Colonic mucosa (tissue), 4 donors: ENCODE measurements at regions not wholly inside any gene's neighbourhood (a gene's known extent, or its start where the extent isn't known, plus 50 kb on each side); places are given as distances from the start of the nearest gene placed in this dataset.

Experiments
- DNase-seq: peaks from one replicate; pipeline ENCODE4 v3.0.0-alpha.2; 2020
- H3K27ac ChIP-seq: fragments of 200-600 bp; one replicate; pipeline ENCODE4 v1.8.0; 2021
- H3K27me3 ChIP-seq: fragments of 200-600 bp; one replicate; pipeline ENCODE4 v1.8.0; 2021
- H3K36me3 ChIP-seq: fragments of 200-600 bp; one replicate; pipeline ENCODE4 v1.8.0; 2021
- H3K4me1 ChIP-seq: fragments of 200-600 bp; one replicate; pipeline ENCODE4 v1.8.0; 2021; ENCODE audit warnings: mild to moderate bottlenecking
- H3K4me3 ChIP-seq: fragments of 200-600 bp; one replicate; pipeline ENCODE4 v1.8.0; 2021
- H3K9ac ChIP-seq, 2 donors: one replicate each; pipeline ENCODE4 v1.7.0; 2013; ENCODE audit warnings: control low read depth in 2 of 2, low read depth in 2 of 2, low read length in 2 of 2
- H3K9me3 ChIP-seq: fragments of 200-600 bp; one replicate; pipeline ENCODE4 v1.8.0; 2021
- CTCF ChIP-seq: fragments of 200-600 bp; IDR thresholded peaks from one replicate; pipeline ENCODE4 v1.8.0; 2022; ENCODE audit warnings: antibody characterized with exemption, mild to moderate bottlenecking
- intact Hi-C: fragments of 100-400 bp; cut with DNase I; formaldehyde crosslinking; loops from one replicate; pipeline ENCODE4 v1.14.1; 2022
- donor health status: healthy.
- donor health status: DM: no; HTN: no; CAD: no.
- donor health status: DM: no; HTN: no; CAD: no.

- no peak for DNase-seq
- Histone ChIP-seq H3K27me3 (no peaks in the 10 kb centered on the region), H3K36me3 (no peaks in the 10 kb centered on the region), H3K9me3 (no peaks in the 10 kb centered on the region), H3K9ac (no peak overlapping the region), H3K4me1 (no peaks in the 10 kb centered on the region), H3K27ac (no peak overlapping the region), H3K4me3 (no peak overlapping the region)
- no peak for TF ChIP-seq CTCF
- intact Hi-C loops: no loop called here
Observed at GRCh38 chr16:49075709-49076108, 205.9 kb downstream of the CBLN1 start.

DNA sequence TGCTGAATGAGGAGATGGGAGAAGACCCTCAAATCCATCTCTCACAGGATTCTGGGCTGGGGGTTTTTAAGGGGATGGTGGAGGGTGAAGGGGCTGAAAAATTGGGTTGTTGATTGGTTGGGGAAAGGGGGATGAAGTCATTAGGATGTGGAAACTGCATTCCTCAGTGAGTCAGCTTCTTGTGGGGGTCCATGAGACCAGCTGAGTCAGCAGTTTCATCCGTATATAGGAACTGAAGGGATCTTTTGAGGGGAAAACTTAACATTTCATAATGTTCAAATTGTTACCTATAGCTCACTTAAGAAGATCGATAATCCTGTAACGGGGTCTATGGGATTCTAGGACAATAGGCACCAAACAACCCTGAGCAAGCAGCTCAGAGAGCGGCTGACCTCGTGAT, 213.4 kb downstream of the CBLN1 start:
- TF ChIP-seq CTCF: no peak
- Histone ChIP-seq H3K36me3 (no peaks in the 10 kb centered on the region), H3K4me3 (no peak overlapping the region), H3K9me3 (no peaks in the 10 kb centered on the region), H3K9ac (no peak overlapping the region), H3K27me3 (no peaks in the 10 kb centered on the region), H3K27ac (no peak overlapping the region), H3K4me1 (no peaks in the 10 kb centered on the region)
- DNase-seq: no peak
- intact Hi-C loops: no loop called here

DNA sequence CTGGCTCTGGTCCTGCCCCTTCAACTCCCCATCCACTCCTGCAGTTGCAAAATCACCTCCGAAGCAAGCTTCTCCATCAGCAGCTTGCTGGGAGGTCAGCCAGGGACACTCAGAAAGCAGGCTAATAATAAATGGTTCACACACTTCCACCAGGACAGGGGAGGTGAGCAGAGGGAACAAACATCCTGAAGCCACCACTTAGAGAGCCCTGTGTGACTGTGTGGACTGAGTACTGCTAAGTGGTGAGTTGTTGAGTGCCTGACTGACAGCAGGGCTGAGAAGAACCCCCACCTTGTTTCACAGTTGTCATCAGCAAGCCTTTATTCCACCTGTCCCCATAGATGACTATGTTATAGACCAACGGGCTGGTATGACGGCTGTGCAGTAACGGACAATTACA, 213.9 kb downstream of the CBLN1 start:
- DNase-seq: no peak
- intact Hi-C loops: no loop called here
- H3K9me3 ChIP-seq: no peaks in the 10 kb centered on the region
- H3K27me3 ChIP-seq: no peaks in the 10 kb centered on the region
- H3K4me3 ChIP-seq: no peak overlapping the region
- H3K27ac ChIP-seq: no peak overlapping the region
- H3K4me1 ChIP-seq: no peaks in the 10 kb centered on the region
- no peaks in the 10 kb centered on the region for H3K36me3 ChIP-seq
- TF ChIP-seq CTCF: no peak
- no peak overlapping the region for H3K9ac ChIP-seq

- DNase-seq: no peak
- Histone ChIP-seq H3K9me3 (no peaks in the 10 kb centered on the region), H3K9ac (no peak overlapping the region), H3K27ac (no peak overlapping the region), H3K4me3 (no peak overlapping the region), H3K36me3 (no peaks in the 10 kb centered on the region), H3K4me1 (no peaks in the 10 kb centered on the region), H3K27me3 (no peaks in the 10 kb centered on the region)
- intact Hi-C loops: no loop called here
- TF ChIP-seq CTCF: no peak
Observed at GRCh38 chr16:49061137-49061714, 220.4 kb downstream of the CBLN1 start.

GRCh38 chr16:49060728-49061127, 220.9 kb downstream of the CBLN1 start:
- TF ChIP-seq CTCF: no peak
- Histone ChIP-seq H3K4me1 (no peaks in the 10 kb centered on the region), H3K9ac (no peak overlapping the region), H3K36me3 (no peaks in the 10 kb centered on the region), H3K4me3 (no peak overlapping the region), H3K9me3 (no peaks in the 10 kb centered on the region), H3K27ac (no peak overlapping the region), H3K27me3 (no peaks in the 10 kb centered on the region)
- intact Hi-C loops: no loop called here
- DNase-seq: no peak
